GM12891 (cell line): ENCODE measurements at regions not wholly inside any gene's neighbourhood (a gene's known extent, or its start where the extent isn't known, plus 50 kb on each side); places are given as distances from the start of the nearest gene placed in this dataset.

ENCODE experiments used
- POLR2A ChIP-seq: IDR thresholded peaks from 2 replicates; pipeline ENCODE4 v1.6.1; 2011; ENCODE audit warnings: low read depth, low read length, control low read depth
- POLR2AphosphoS5 ChIP-seq: IDR thresholded peaks from 2 replicates; pipeline ENCODE4 v1.6.1; 2011; ENCODE audit warnings: low read depth, low read length, control low read depth

DNA sequence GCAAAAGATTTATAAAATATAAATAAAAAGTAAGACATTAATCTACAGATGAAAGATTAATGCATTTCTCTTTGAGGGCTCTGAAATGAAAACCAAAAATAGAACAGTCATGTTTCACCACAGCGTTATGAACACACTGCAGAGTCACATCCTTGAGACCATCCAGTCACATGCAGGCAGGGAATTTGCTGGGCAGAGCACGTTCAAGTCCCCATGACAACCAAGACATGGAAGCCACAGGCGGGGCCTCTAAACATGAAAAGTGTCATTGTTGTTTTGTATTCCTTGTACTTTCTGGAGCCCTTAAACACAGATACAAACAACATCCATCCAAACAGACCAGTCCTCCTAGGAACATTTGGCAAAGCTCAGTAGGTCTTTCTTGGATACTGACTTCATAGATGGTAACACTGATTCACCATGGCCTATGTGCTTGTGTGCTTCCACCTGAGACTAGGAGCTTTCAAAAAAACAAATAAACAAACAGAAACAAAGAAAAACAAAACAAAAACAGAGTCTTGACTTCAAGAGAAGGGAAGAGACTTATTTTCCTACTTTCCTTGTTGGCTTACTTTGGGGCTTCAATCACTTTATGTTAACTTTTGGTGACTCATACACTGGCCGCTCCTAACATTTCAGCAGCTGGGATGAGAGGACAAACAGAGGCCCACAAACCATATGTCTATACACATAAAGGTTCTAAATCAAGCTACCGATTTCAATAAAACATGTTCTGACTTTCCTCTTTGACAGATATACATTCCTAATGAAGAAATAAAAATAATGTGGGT lies 99.5 kb upstream of the CCDC85A start:
- TF ChIP-seq POLR2AphosphoS5 (no peak), POLR2A (no peak)
